ENCODE measurements at regions not wholly inside any gene's neighbourhood (a gene's known extent, or its start where the extent isn't known, plus 50 kb on each side); places are given as distances from the start of the nearest gene placed in this dataset.
A peak's percentile ranks its signal among the peaks of the same experiment; 100 is the strongest.
"Not testable (repeated sequence)": the region's sequence is repeated elsewhere in the genome, so short reads cannot be mapped to it uniquely, and the experiment has no call there.

DNA sequence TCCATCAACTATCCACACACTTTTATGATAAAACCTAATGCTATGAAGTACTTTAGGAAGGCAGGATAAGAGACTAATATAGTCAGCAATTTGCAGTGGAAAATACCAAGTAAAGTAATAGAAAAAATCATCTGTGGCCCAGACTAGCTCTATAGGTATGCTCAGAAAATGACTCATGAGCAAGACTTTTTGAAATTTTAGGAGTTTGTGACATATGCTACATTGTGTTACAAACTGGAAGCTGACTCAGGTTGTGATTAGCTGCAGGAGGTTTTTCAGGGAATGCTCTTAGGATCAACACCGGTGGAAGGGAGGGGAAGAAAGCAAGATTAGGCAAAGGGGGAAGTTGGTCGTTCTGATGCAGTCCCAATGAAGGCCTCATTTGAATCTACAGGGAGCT, 56.1 kb downstream of the FEZF1 start:
- H3K4me3 ChIP-seq (ENCODE audit: low read depth, low read length) = no peak overlapping the region
- DNase-seq (ENCODE audit: low read depth) = no peak

DNA sequence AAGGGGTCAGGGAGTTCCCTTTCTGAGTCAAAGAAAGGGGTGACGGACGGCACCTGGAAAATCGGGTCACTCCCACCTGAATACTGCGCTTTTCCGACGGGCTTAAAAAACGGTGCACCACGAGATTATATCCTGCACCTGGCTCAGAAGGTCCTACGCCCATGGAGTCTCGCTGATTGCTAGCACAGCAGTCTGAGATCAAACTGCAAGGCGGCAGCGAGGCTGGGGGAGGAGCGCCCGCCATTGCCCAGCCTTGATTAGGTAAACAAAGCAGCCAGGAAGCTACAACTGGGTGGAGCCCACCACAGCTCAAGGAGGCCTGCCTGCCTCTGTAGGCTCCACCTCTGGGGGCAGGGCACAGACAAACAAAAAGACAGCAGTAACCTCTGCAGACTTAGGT, 65.8 kb downstream of the FEZF1 start:
- H3K4me3 ChIP-seq (ENCODE audit: low read depth, low read length); DNase-seq (ENCODE audit: low read depth): not testable (repeated sequence)

More for the DNA sequence above, 56.1 kb downstream of the FEZF1 start:
- TF ChIP-seq MYC (IDR thresholded peaks at IDR 0.05; ENCODE audit: low read depth, low read length) (no peak), POLR2A (IDR thresholded peaks at IDR 0.05; ENCODE audit: extremely low read depth, insufficient read length) (no peak)
- TF ChIP-seq, protein P1, sequence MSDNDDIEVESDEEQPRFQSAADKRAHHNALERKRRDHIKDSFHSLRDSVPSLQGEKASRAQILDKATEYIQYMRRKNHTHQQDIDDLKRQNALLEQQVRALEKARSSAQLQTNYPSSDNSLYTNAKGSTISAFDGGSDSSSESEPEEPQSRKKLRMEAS (IDR thresholded peaks at IDR 0.05; ENCODE audit: low read depth, low read length) = no peak
- TF ChIP-seq, protein P2, sequence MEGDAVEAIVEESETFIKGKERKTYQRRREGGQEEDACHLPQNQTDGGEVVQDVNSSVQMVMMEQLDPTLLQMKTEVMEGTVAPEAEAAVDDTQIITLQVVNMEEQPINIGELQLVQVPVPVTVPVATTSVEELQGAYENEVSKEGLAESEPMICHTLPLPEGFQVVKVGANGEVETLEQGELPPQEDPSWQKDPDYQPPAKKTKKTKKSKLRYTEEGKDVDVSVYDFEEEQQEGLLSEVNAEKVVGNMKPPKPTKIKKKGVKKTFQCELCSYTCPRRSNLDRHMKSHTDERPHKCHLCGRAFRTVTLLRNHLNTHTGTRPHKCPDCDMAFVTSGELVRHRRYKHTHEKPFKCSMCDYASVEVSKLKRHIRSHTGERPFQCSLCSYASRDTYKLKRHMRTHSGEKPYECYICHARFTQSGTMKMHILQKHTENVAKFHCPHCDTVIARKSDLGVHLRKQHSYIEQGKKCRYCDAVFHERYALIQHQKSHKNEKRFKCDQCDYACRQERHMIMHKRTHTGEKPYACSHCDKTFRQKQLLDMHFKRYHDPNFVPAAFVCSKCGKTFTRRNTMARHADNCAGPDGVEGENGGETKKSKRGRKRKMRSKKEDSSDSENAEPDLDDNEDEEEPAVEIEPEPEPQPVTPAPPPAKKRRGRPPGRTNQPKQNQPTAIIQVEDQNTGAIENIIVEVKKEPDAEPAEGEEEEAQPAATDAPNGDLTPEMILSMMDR (IDR thresholded peaks at IDR 0.05; ENCODE audit: low read depth, low read length) = no peak

DNA sequence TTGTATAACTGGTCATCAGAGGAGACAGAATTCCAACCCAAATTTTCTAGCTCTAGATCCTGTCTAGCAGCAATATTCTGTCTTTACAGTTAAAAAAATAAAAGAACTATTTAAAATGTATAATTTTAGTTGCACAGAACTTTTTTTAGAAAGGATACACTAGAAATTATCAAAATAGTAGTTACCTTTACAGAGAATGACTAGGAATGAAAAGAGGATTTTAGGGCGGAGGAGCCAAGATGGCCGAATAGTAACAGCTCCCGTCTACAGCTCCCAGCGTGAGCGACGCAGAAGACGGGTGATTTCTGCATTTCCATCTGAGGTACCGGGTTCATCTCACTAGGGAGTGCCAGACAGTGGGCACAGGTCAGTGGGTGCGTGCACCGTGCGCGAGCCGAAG, 66.3 kb downstream of the FEZF1 start:
- not testable (repeated sequence) for DNase-seq (ENCODE audit: low read depth); H3K4me3 ChIP-seq (ENCODE audit: low read depth, low read length)

DNA sequence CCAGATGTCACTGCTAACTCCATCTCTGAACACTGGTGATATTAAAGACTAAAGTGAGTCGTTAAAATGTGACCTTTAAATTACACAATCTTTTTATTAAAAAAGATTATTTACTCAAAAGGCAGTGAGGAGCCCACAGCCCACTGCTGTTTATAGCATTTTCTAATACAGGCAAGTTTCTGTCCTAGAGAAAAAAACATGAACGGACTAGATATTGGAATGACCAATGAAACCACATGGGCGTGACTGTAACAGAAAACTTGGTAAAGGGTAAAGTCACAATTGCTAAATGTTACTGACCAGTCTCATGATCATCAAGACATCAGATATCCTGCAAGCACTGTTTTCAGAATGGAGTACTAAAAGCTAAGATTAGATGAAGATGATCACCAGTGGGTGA, 78.7 kb downstream of the FEZF1 start:
- no peak overlapping the region for H3K4me3 ChIP-seq (ENCODE audit: low read depth, low read length)
- TF ChIP-seq POLR2A (IDR thresholded peaks at IDR 0.05; ENCODE audit: extremely low read depth, insufficient read length) = no peak
- TF ChIP-seq, protein P1 (IDR thresholded peaks at IDR 0.05; ENCODE audit: low read depth, low read length) = no peak
- TF ChIP-seq, protein P2 (IDR thresholded peaks at IDR 0.05; ENCODE audit: low read depth, low read length) = no peak
- no peak for DNase-seq (ENCODE audit: low read depth)

DNA sequence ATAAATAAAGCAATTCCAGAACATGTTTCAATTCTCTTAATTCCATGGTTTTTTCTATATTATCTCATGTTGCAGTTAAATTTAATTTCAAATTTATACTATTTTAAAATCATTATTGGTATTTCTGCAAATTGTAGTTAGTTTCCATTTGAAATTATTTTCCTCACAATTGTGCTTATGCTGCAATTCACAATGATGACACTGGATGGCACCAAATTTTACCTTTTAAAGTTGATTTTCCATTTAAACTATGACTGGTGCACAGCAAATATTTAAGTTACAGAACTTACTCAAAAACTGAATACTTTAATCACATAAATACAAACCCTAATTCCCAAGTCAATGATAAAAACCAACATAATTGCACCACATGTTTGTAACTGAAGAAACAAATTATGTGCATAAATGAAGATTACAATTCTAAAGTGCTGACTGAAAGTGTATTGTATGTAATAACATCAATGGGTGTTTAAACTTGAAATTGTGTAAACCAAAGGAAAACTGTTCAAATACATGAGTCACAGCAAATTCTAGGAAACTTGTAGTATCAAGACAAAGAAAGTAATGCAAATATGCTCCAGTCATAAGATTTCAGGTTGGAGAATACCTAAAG, 75.3 kb upstream of the AASS start:
- H3K4me3 ChIP-seq (ENCODE audit: low read depth, low read length) = no peak overlapping the region
- DNase-seq (ENCODE audit: low read depth) = peak; percentile 35
- TF ChIP-seq MYC (IDR thresholded peaks at IDR 0.05; ENCODE audit: low read depth, low read length) = no peak
- TF ChIP-seq POLR2A (IDR thresholded peaks at IDR 0.05; ENCODE audit: extremely low read depth, insufficient read length) = no peak
- TF ChIP-seq, protein P2 (IDR thresholded peaks at IDR 0.05; ENCODE audit: low read depth, low read length) = peak; percentile 48
- TF ChIP-seq, protein P1 (IDR thresholded peaks at IDR 0.05; ENCODE audit: low read depth, low read length) = no peak

DNA sequence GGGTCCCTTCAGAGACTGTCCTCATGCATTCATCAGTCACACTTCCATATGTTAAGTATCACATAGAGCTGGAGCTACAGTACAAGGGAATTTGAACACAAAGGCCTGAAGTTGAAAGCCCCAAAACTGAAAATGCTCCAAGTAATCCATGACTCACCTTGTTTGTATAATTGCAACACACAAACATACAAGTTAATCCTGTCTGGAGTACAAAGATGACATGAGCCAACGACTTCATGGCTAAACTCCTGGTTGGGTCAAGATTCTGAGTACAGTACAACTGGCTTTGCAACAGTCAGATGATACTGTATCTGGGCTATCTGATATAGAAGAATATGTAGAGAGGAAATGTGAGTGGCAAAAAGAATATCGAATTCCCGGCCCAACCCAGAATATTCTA, 73.1 kb upstream of the AASS start:
- TF ChIP-seq MYC (IDR thresholded peaks at IDR 0.05; ENCODE audit: low read depth, low read length) (no peak), POLR2A (IDR thresholded peaks at IDR 0.05; ENCODE audit: extremely low read depth, insufficient read length) (no peak)
- TF ChIP-seq, protein P2 (IDR thresholded peaks at IDR 0.05; ENCODE audit: low read depth, low read length) = no peak
- TF ChIP-seq, protein P1 (IDR thresholded peaks at IDR 0.05; ENCODE audit: low read depth, low read length) = no peak
- no peak for DNase-seq (ENCODE audit: low read depth)
- no peak overlapping the region for H3K4me3 ChIP-seq (ENCODE audit: low read depth, low read length)

DNA sequence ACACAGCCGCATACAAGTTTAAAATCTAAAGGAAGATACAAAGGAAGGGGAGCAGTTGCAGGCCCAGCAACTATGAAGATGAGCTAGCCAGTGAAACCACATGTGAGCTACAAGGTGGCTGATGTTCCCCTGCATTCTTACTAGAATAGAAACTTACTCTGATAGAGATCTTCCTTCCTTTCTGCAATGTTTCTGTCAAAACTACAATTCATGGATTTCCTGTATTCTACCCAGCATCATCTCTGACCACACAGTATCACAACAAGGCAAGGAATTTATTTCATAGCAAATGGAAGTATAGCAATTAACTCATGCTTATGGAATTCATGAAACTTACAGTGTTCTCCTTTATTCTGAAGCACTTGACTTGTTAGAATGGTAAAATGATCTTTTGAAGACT, 68.7 kb upstream of the AASS start:
- H3K4me3 ChIP-seq (ENCODE audit: low read depth, low read length) = no peak overlapping the region
- no peak for DNase-seq (ENCODE audit: low read depth)
- TF ChIP-seq, protein P1 (IDR thresholded peaks at IDR 0.05; ENCODE audit: low read depth, low read length) = no peak
- TF ChIP-seq MYC (IDR thresholded peaks at IDR 0.05; ENCODE audit: low read depth, low read length) = no peak
- TF ChIP-seq, protein P2 (IDR thresholded peaks at IDR 0.05; ENCODE audit: low read depth, low read length) = no peak
- TF ChIP-seq POLR2A (IDR thresholded peaks at IDR 0.05; ENCODE audit: extremely low read depth, insufficient read length) = no peak

All from NB4 (cell line).